WTC11 (cell line): ENCODE measurements at regions not wholly inside any gene's neighbourhood (a gene's known extent, or its start where the extent isn't known, plus 50 kb on each side); places are given as distances from the start of the nearest gene placed in this dataset.

Source experiments
- CDX4 ChIP-seq: fragments of 250-450 bp; sonication (Bioruptor Pico); IDR thresholded peaks from 2 replicates; pipeline ENCODE4 v1.9.0; 2021; ENCODE audit warnings: moderate library complexity, mild to moderate bottlenecking, inconsistent platforms, borderline replicate concordance
- CREB1 ChIP-seq: sonication (generic); formaldehyde crosslinking; IDR thresholded peaks from 2 replicates; pipeline ENCODE4 v1.8.0; 2023; ENCODE audit warnings: mild to moderate bottlenecking, missing genetic modification reagents
- EMX1 ChIP-seq: fragments of 250-450 bp; sonication (Bioruptor Pico); IDR thresholded peaks from 2 replicates; pipeline ENCODE4 v1.8.0; 2021; ENCODE audit warnings: mild to moderate bottlenecking
- ETV6 ChIP-seq: sonication (generic); formaldehyde crosslinking; IDR thresholded peaks from 2 replicates; pipeline ENCODE4 v1.8.1; 2022; ENCODE audit warnings: mild to moderate bottlenecking, missing genetic modification reagents
- GRHL2 ChIP-seq: fragments of 250-450 bp; sonication (Bioruptor Pico); IDR thresholded peaks from 2 replicates; pipeline ENCODE4 v1.8.0; 2022; ENCODE audit warnings: mild to moderate bottlenecking, moderate library complexity; ENCODE audit not compliant: insufficient replicate concordance, severe bottlenecking
- HMGA2 ChIP-seq: fragments of 250-450 bp; sonication (Bioruptor Pico); IDR thresholded peaks from 2 replicates; pipeline ENCODE4 v1.4.0; 2021; ENCODE audit warnings: mild to moderate bottlenecking, moderate library complexity
- JAZF1 ChIP-seq: fragments of 250-450 bp; sonication (Bioruptor Pico); IDR thresholded peaks from 2 replicates; pipeline ENCODE4 v1.9.0; 2021; ENCODE audit warnings: moderate library complexity, mild to moderate bottlenecking, inconsistent platforms
- NR1H2 ChIP-seq: sonication (generic); formaldehyde crosslinking; IDR thresholded peaks from 2 replicates; pipeline ENCODE4 v1.9.0; 2021; ENCODE audit warnings: mild to moderate bottlenecking, moderate library complexity, missing genetic modification reagents
- ZBTB21 ChIP-seq: sonication (generic); formaldehyde crosslinking; IDR thresholded peaks from 2 replicates; pipeline ENCODE4 v1.8.1; 2023; ENCODE audit warnings: mild to moderate bottlenecking, missing genetic modification reagents, borderline replicate concordance
- ZNF671 ChIP-seq: fragments of 250-450 bp; sonication (Bioruptor Pico); IDR thresholded peaks from 2 replicates; pipeline ENCODE4 v1.8.0; 2021; ENCODE audit warnings: mild to moderate bottlenecking
- ZSCAN18 ChIP-seq: fragments of 250-450 bp; sonication (Bioruptor Pico); IDR thresholded peaks from 2 replicates; pipeline ENCODE4 v2.1.2; 2022; ENCODE audit warnings: mild to moderate bottlenecking, moderate library complexity
- TF ChIP-seq, protein P1 (sequence below): sonication (generic); formaldehyde crosslinking; IDR thresholded peaks from 2 replicates; pipeline ENCODE4 v1.8.1; 2023; ENCODE audit warnings: mild to moderate bottlenecking, missing genetic modification reagents, borderline replicate concordance
- TF ChIP-seq, protein P2 (sequence below): fragments of 250-450 bp; sonication (Bioruptor Pico); IDR thresholded peaks from 2 replicates; pipeline ENCODE4 v1.9.0; 2021; ENCODE audit warnings: mild to moderate bottlenecking, borderline replicate concordance
- TF ChIP-seq, protein P3 (sequence below): sonication (generic); formaldehyde crosslinking; IDR thresholded peaks from 2 replicates; pipeline ENCODE4 v1.8.1; 2022; ENCODE audit warnings: low read depth, missing genetic modification reagents, borderline replicate concordance
- TF ChIP-seq, protein P4 (sequence below): sonication (generic); formaldehyde crosslinking; IDR thresholded peaks from 2 replicates; pipeline ENCODE4 v1.8.0; 2022; ENCODE audit warnings: mild to moderate bottlenecking, missing genetic modification reagents

DNA sequence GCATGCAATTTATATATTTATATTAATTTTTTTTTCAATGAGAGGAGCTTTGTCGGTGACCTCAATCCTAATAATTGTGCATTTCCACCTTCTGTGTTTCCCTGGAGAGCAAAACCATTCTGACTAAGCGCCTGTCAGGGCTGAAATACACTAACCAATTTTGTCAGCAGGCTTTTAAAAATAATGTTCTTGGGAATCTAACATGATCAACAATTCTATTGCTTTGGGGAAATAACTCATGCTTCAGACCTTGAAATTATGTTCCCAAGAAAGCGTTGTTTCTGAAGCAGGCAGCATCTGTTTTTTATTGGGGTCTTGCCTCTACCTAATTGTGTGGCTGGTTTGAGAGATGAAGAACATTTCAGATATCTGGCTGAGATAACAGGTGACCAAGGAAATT is 129.1 kb upstream of the ALKAL2 start (continued):
- TF ChIP-seq, protein P1, sequence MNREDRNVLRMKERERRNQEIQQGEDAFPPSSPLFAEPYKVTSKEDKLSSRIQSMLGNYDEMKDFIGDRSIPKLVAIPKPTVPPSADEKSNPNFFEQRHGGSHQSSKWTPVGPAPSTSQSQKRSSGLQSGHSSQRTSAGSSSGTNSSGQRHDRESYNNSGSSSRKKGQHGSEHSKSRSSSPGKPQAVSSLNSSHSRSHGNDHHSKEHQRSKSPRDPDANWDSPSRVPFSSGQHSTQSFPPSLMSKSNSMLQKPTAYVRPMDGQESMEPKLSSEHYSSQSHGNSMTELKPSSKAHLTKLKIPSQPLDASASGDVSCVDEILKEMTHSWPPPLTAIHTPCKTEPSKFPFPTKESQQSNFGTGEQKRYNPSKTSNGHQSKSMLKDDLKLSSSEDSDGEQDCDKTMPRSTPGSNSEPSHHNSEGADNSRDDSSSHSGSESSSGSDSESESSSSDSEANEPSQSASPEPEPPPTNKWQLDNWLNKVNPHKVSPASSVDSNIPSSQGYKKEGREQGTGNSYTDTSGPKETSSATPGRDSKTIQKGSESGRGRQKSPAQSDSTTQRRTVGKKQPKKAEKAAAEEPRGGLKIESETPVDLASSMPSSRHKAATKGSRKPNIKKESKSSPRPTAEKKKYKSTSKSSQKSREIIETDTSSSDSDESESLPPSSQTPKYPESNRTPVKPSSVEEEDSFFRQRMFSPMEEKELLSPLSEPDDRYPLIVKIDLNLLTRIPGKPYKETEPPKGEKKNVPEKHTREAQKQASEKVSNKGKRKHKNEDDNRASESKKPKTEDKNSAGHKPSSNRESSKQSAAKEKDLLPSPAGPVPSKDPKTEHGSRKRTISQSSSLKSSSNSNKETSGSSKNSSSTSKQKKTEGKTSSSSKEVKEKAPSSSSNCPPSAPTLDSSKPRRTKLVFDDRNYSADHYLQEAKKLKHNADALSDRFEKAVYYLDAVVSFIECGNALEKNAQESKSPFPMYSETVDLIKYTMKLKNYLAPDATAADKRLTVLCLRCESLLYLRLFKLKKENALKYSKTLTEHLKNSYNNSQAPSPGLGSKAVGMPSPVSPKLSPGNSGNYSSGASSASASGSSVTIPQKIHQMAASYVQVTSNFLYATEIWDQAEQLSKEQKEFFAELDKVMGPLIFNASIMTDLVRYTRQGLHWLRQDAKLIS (CRISPR knock-in tag), result no peak
- TF ChIP-seq EMX1 (no peak), CDX4 (no peak), ZBTB21 (no peak), CREB1 (no peak), ZNF671 (CRISPR knock-in tag) (no peak), HMGA2 (CRISPR knock-in tag) (no peak), NR1H2 (CRISPR knock-in tag) (no peak), ZSCAN18 (no peak), ETV6 (CRISPR knock-in tag) (no peak), JAZF1 (CRISPR knock-in tag) (no peak), GRHL2 (no peak)
- TF ChIP-seq, protein P2, sequence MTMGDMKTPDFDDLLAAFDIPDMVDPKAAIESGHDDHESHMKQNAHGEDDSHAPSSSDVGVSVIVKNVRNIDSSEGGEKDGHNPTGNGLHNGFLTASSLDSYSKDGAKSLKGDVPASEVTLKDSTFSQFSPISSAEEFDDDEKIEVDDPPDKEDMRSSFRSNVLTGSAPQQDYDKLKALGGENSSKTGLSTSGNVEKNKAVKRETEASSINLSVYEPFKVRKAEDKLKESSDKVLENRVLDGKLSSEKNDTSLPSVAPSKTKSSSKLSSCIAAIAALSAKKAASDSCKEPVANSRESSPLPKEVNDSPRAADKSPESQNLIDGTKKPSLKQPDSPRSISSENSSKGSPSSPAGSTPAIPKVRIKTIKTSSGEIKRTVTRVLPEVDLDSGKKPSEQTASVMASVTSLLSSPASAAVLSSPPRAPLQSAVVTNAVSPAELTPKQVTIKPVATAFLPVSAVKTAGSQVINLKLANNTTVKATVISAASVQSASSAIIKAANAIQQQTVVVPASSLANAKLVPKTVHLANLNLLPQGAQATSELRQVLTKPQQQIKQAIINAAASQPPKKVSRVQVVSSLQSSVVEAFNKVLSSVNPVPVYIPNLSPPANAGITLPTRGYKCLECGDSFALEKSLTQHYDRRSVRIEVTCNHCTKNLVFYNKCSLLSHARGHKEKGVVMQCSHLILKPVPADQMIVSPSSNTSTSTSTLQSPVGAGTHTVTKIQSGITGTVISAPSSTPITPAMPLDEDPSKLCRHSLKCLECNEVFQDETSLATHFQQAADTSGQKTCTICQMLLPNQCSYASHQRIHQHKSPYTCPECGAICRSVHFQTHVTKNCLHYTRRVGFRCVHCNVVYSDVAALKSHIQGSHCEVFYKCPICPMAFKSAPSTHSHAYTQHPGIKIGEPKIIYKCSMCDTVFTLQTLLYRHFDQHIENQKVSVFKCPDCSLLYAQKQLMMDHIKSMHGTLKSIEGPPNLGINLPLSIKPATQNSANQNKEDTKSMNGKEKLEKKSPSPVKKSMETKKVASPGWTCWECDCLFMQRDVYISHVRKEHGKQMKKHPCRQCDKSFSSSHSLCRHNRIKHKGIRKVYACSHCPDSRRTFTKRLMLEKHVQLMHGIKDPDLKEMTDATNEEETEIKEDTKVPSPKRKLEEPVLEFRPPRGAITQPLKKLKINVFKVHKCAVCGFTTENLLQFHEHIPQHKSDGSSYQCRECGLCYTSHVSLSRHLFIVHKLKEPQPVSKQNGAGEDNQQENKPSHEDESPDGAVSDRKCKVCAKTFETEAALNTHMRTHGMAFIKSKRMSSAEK (CRISPR knock-in tag), result no peak
- TF ChIP-seq, protein P3, sequence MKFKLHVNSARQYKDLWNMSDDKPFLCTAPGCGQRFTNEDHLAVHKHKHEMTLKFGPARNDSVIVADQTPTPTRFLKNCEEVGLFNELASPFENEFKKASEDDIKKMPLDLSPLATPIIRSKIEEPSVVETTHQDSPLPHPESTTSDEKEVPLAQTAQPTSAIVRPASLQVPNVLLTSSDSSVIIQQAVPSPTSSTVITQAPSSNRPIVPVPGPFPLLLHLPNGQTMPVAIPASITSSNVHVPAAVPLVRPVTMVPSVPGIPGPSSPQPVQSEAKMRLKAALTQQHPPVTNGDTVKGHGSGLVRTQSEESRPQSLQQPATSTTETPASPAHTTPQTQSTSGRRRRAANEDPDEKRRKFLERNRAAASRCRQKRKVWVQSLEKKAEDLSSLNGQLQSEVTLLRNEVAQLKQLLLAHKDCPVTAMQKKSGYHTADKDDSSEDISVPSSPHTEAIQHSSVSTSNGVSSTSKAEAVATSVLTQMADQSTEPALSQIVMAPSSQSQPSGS (CRISPR knock-in tag), result no peak
- TF ChIP-seq, protein P4, sequence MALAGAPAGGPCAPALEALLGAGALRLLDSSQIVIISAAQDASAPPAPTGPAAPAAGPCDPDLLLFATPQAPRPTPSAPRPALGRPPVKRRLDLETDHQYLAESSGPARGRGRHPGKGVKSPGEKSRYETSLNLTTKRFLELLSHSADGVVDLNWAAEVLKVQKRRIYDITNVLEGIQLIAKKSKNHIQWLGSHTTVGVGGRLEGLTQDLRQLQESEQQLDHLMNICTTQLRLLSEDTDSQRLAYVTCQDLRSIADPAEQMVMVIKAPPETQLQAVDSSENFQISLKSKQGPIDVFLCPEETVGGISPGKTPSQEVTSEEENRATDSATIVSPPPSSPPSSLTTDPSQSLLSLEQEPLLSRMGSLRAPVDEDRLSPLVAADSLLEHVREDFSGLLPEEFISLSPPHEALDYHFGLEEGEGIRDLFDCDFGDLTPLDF, result no peak
